Stimulated activated CD8-positive, alpha-beta memory T cell treated with anti-CD3 and anti-CD28 coated beads, Interleukin-4, amount 100 ng/mL, for 24 hours (primary cell): ENCODE measurements at regions not wholly inside any gene's neighbourhood (a gene's known extent, or its start where the extent isn't known, plus 50 kb on each side); places are given as distances from the start of the nearest gene placed in this dataset.

ENCODE experiments used
- DNase-seq: peaks from one replicate; pipeline ENCODE4 v3.0.0-alpha.2; 2020; ENCODE audit warnings: low read depth

GRCh38 chr4:13248621-13249298 lies 235.4 kb downstream of the RAB28 start:
- no peak for DNase-seq

GRCh38 chr4:13246107-13246506 lies 238.0 kb downstream of the RAB28 start:
- DNase-seq = no peak

DNA sequence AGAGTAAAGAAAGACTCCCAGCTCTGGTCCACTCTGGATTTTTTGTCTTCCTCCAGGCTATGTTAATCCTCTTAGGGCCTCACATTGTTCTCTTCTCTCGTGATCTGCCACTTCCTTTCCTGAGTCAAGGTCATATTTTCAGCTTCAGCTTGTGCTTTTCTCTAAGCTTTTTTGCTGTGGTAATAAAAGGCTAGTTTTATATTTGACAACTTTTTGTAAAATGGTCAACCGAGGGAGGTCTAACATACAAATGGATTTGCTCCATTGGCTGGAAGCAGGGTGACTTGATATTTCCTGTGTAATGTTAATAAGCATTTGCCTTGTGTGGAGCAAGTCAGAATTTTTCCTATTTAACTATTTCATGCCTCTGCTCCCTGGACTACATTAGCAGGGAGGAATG lies 239.7 kb downstream of the RAB28 start:
- DNase-seq = no peak

GRCh38 chr4:13243152-13243551 lies 241.0 kb downstream of the RAB28 start:
- DNase-seq = no peak

GRCh38 chr4:13240066-13240465 lies 244.1 kb downstream of the RAB28 start:
- no peak for DNase-seq

DNA sequence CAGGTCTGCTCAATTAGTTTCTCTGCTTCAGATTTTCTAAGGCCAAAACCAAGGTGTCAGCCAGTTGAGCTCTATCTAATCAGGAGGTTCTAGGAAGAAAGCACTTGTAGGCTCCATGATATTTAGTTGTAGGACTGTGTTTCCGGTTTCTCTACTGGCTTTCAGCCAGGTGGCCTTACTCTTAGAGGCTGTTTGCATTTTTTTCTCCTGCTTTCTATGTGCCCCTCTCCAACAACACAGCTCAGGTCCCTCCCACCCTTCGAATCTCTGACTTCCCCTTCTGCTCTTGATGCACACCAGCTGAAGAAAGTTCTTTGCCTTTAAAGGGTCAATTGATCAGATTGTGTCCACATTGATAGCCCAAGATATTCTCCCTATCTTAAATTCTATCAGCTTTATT lies 245.2 kb downstream of the RAB28 start:
- no peak for DNase-seq

DNA sequence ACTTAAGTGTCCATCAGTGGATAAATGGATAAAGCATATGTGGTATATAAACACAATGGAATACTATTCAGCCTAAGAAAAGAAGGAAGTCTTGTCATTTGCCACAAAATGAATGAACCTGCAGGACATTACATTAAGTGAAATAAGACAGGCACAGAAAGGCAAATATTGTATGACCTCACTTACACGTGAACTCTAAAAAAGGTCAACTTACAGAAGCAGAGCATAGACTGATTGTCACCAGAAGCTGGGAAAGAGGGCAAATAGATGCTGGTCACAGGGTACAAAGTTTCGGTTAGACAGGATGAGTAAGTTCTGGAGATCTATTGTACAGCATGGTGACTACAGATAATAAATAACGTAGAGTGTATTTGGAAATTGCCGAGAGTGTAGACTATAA lies 247.7 kb downstream of the RAB28 start:
- no peak for DNase-seq

GRCh38 chr4:13233755-13234154 lies 250.4 kb downstream of the RAB28 start:
- DNase-seq = no peak

DNA sequence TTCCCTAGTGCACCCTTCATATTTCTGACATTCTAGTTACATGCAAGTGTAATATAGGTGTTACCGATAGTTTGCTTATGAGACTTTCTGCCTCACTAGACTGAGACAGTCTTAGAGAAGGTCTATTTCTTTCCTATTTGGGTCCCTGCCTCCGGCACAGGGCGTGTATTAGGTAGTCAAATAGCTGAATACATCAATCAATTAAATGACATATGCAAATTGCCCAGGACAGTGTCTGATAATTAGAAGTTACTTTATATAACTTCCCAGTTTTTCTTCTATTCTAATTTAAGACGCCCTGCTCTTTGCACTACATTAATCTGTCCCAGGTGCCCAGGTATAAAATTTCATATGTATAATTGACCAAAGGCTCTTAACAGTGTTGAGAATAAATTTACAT lies 264.2 kb downstream of the RAB28 start:
- DNase-seq = no peak

GRCh38 chr4:13218326-13218958 lies 265.7 kb downstream of the RAB28 start:
- DNase-seq = no peak

GRCh38 chr4:13215560-13215959 lies 268.6 kb downstream of the RAB28 start:
- DNase-seq = no peak

DNA sequence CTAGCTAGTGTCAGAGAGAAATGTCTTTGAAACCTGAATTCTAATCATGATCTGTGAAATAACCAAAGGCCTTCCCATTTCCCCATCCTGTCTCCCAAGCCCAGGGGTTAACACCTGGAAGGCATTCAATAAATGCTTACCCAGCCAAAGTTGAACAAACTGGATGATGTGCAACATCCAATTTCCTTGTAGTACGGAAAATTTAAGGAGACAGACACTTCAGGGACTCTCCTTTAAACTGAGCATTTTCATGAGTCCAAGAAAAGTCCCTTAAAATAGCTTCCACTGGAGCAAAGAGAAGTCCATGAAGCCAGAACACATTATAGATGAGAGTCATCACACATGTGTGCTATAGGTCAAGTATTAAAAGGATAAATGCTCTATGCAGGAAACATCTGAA lies 271.2 kb downstream of the RAB28 start:
- DNase-seq = no peak

DNA sequence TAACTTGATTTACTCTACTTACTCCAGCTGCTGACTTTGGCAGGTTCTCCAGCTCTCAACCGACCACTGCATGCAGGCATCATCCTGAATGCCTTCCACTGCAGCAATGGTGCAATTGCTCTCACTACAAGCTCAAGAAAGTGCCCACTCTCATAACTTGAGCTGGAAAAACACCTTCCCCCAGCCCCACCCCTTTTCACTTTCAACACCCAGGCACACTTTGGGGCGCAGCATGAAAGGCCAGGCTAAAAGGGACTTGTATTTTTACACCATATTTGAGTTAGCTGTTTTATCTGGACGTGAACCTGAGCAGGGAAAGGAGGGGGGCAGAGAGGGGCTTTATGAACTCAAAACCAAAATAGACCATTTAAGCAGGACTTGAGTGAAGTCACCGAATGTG lies 274.5 kb downstream of the RAB28 start:
- DNase-seq = no peak

GRCh38 chr4:13208558-13209193 lies 275.5 kb downstream of the RAB28 start:
- no peak for DNase-seq

GRCh38 chr4:13207226-13207625 lies 276.9 kb downstream of the RAB28 start:
- no peak for DNase-seq

DNA sequence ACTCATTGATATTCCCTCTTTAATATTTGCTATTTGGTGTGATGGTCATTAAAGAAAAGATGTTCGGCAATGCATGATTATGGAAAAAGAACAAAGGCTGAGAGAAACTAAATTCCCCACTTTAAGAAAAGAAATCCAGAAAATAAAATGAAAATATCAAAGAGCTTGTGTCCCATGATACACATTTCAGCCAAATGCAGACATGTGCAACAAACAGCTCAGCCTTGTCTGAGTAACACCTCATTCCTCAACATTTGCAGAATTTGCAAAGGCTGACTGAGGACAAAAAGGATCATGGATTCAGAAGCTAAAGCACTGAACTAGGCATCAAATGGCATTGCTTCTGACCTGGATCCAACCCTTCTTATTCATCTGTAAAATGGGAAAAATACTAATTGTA lies 281.0 kb downstream of the RAB28 start:
- no peak for DNase-seq

GRCh38 chr4:13202701-13203100 lies 281.4 kb downstream of the RAB28 start:
- no peak for DNase-seq

- DNase-seq = no peak
Measured at GRCh38 chr4:13201241-13201640, 282.9 kb downstream of the RAB28 start.

GRCh38 chr4:13196721-13197120 lies 287.4 kb downstream of the RAB28 start:
- DNase-seq = no peak

- DNase-seq = no peak
Measured at GRCh38 chr4:13193662-13194061, 290.5 kb downstream of the RAB28 start.

DNA sequence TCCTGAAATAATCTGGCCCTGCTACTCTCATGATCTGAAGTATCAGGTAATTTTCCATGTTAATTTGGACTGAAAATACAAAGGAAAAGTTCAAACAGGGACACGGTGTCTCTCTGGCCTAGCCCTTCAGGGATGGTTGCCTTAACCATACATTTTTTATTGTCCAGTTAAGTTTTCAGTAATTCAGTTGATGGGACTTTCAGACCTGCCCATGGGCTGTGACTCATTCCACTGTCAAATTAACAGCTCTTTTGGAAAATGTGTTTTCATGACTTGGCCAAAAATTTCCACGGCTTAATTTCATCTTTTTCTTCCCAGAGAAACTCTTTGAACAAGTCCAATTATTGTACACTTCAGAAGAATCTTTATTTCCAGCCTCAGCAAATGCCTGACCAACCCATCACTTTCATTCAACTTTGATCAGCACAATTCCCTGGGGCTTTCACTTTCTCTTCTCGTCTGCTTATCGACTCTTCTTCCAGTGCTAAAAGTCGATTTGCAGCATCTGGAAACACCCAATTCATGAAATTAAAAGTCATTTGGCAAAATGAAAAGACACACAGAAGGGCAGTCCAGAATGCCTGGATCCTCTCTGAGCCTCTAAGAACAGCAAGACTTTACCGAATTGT lies 293.9 kb downstream of the RAB28 start:
- DNase-seq = no peak

- DNase-seq = no peak
Measured at GRCh38 chr4:13184199-13184598, 299.9 kb downstream of the RAB28 start.

- DNase-seq = no peak
Measured at GRCh38 chr4:13182133-13182532, 302.0 kb downstream of the RAB28 start.
